GM23338 (cell line): ENCODE measurements at regions not wholly inside any gene's neighbourhood (a gene's known extent, or its start where the extent isn't known, plus 50 kb on each side); places are given as distances from the start of the nearest gene placed in this dataset.

Experiments
- CREB1 ChIP-seq: fragments of 250-450 bp; sonication (Bioruptor Pico); IDR thresholded peaks from 2 replicates; pipeline ENCODE4 v1.5.0; 2020; ENCODE audit warnings: low read depth, mild to moderate bottlenecking, moderate library complexity
- CTCF ChIP-seq, 2 experiments: fragments of 200-600 bp in 1 of 2; sonication (generic) in 1 of 2; conservative IDR thresholded peaks; 2 replicates each; pipeline versions ENCODE4 v1.5.1 to v1.6.1; 2016 to 2017; ENCODE audit warnings: antibody characterized with exemption in 2 of 2, low read depth in 2 of 2, mild to moderate bottlenecking in 2 of 2, moderate library complexity in 1 of 2
- ETS1 ChIP-seq: IDR thresholded peaks from 2 replicates; pipeline ENCODE4 v1.6.1; 2016; ENCODE audit warnings: antibody characterized with exemption
- EZH2 ChIP-seq: fragments of 200-600 bp; sonication (generic); IDR thresholded peaks from one replicate; pipeline ENCODE4 v1.8.0; 2017; ENCODE audit warnings: antibody characterized with exemption, mild to moderate bottlenecking, low read depth; ENCODE audit not compliant: unreplicated experiment
- EZH2phosphoT487 ChIP-seq: fragments of 200-600 bp; sonication (generic); IDR thresholded peaks from one replicate; pipeline ENCODE4 v1.8.1; 2018; ENCODE audit warnings: antibody characterized with exemption; ENCODE audit not compliant: unreplicated experiment
- JUNB ChIP-seq: IDR thresholded peaks from one replicate; pipeline ENCODE4 v1.6.1; 2016; ENCODE audit warnings: antibody characterized with exemption; ENCODE audit not compliant: unreplicated experiment
- NANOG ChIP-seq: IDR thresholded peaks from 2 replicates; pipeline ENCODE4 v1.6.1; 2016; ENCODE audit warnings: antibody characterized with exemption, borderline replicate concordance
- POLR2AphosphoS5 ChIP-seq: IDR thresholded peaks from 2 replicates; pipeline ENCODE4 v1.6.1; 2016; ENCODE audit warnings: antibody characterized with exemption, low read depth
- STAT1 ChIP-seq: IDR thresholded peaks from one replicate; pipeline ENCODE4 v1.6.1; 2016; ENCODE audit warnings: antibody characterized with exemption; ENCODE audit not compliant: unreplicated experiment
- TF ChIP-seq, protein P1 (sequence below): IDR thresholded peaks from one replicate; pipeline ENCODE4 v1.6.1; 2018; ENCODE audit warnings: antibody characterized with exemption; ENCODE audit not compliant: unreplicated experiment

DNA sequence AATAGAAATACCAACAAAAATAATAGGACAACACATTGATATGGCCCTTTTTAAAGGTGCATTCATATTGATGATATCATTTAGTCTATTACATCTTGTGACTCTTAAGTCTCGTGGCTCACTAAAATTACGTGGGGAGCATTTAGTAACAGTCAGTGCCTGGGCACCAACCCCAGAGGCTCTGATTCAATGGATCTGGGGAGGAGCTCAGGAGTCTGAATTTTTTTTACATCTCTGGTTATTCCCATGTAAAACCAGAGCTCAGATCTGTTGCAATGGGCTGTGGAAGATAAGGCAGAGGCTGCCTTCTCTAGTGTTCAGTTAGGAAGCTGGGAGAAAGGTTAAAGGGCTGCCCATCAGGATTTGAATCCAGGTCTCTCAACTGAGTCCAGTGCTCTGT, 549.9 kb upstream of the CDH5 start:
- TF ChIP-seq CTCF (conservative IDR thresholded peaks at IDR 0.05; ENCODE audit: low read depth in 2 of 2) (no peak), EZH2 (no peak), CREB1 (CRISPR knock-in tag) (no peak), POLR2AphosphoS5 (no peak), NANOG (no peak), EZH2phosphoT487 (no peak), STAT1 (no peak), ETS1 (no peak), JUNB (no peak)
- TF ChIP-seq, protein P1, sequence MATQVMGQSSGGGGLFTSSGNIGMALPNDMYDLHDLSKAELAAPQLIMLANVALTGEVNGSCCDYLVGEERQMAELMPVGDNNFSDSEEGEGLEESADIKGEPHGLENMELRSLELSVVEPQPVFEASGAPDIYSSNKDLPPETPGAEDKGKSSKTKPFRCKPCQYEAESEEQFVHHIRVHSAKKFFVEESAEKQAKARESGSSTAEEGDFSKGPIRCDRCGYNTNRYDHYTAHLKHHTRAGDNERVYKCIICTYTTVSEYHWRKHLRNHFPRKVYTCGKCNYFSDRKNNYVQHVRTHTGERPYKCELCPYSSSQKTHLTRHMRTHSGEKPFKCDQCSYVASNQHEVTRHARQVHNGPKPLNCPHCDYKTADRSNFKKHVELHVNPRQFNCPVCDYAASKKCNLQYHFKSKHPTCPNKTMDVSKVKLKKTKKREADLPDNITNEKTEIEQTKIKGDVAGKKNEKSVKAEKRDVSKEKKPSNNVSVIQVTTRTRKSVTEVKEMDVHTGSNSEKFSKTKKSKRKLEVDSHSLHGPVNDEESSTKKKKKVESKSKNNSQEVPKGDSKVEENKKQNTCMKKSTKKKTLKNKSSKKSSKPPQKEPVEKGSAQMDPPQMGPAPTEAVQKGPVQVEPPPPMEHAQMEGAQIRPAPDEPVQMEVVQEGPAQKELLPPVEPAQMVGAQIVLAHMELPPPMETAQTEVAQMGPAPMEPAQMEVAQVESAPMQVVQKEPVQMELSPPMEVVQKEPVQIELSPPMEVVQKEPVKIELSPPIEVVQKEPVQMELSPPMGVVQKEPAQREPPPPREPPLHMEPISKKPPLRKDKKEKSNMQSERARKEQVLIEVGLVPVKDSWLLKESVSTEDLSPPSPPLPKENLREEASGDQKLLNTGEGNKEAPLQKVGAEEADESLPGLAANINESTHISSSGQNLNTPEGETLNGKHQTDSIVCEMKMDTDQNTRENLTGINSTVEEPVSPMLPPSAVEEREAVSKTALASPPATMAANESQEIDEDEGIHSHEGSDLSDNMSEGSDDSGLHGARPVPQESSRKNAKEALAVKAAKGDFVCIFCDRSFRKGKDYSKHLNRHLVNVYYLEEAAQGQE, result no peak
